Adrenal gland (tissue), 9 donors: ENCODE measurements at regions not wholly inside any gene's neighbourhood (a gene's known extent, or its start where the extent isn't known, plus 50 kb on each side); places are given as distances from the start of the nearest gene placed in this dataset.
A peak's percentile ranks its signal among the peaks of the same experiment; 100 is the strongest.

Source experiments
- DNase-seq, 7 donors: peaks; one replicate each; pipeline ENCODE4 v3.0.0-alpha.2; 2019 to 2020
- H3K27ac ChIP-seq, 5 donors: fragments of 200-600 bp; sonication (generic) in 4 of 5; 1 replicate in 3 of 5; 2 replicates in 2 of 5; pipeline versions ENCODE4 v1.5.1 to v1.8.0; 2016 to 2020; ENCODE audit warnings: mild to moderate bottlenecking in 1 of 5
- H3K27me3 ChIP-seq: fragments of 200-600 bp; 2 replicates; pipeline ENCODE4 v1.8.0; 2021
- H3K36me3 ChIP-seq, 2 donors: fragments of 200-600 bp; replicated peaks in 1 of 2; 1 replicate in 1 of 2; 2 replicates in 1 of 2; pipeline versions ENCODE4 v1.5.1 to v1.8.0; 2018 to 2022
- H3K4me1 ChIP-seq, 2 donors: fragments of 200-600 bp; replicated peaks in 1 of 2; 1 replicate in 1 of 2; 2 replicates in 1 of 2; pipeline versions ENCODE4 v1.5.1 to v1.8.0; 2018 to 2021
- H3K4me3 ChIP-seq, 4 donors: fragments of 200-600 bp; sonication (generic) in 3 of 4; one replicate each; pipeline ENCODE4 v1.5.1; 2016 to 2018
- H3K9me3 ChIP-seq, 3 donors: fragments of 200-600 bp; sonication (generic) in 1 of 3; replicated peaks in 1 of 3; 1 replicate in 2 of 3; 2 replicates in 1 of 3; pipeline versions ENCODE4 v1.5.1 to v1.8.0; 2016 to 2021
- CTCF ChIP-seq, 6 experiments: fragments of 450-650 bp in 4 of 6; fragments of 200-600 bp in 2 of 6; sonication (generic) in 1 of 6; IDR thresholded peaks; 1 replicate in 5 of 6; 2 replicates in 1 of 6; pipeline versions ENCODE4 v1.5.1 to v1.8.0; 2016 to 2021; ENCODE audit warnings: antibody characterized with exemption in 6 of 6, mild to moderate bottlenecking in 2 of 6, moderate library complexity in 1 of 6
- POLR2A ChIP-seq, 2 donors: fragments of 450-650 bp; IDR thresholded peaks; one replicate each; pipeline ENCODE4 v1.6.1; 2017; ENCODE audit warnings: antibody characterized with exemption in 2 of 2, mild to moderate bottlenecking in 2 of 2, moderate library complexity in 1 of 2
- WGBS, 4 donors: extraction: QIAGEN DNeasy Blood & Tissue Kit in 2 of 4; methylation state at CpG; one replicate each; pipeline versions ENCODE4 v1.1.5 to v1.1.7; 2013 to 2017; 5-methylcytosine and 5-hydroxymethylcytosine counted together
- intact Hi-C, 2 donors: fragments of 100-400 bp; cut with DNase I; formaldehyde crosslinking; loops; one replicate each; pipeline versions ENCODE4 v1.14.1 to v1.15.0; 2022 to 2023
- donor health status: healthy with polysubstance abuse.
- donor health status: Bipolar disorder and iron deficiency.
- donor health status: DM: yes; HTN: yes; CAD: no.
- donor health status: DM: no; HTN: no; CAD: no.
- donor health status: DM: no; HTN: no; CAD: no.

GRCh38 chrX:63922221-63922620, 137.2 kb upstream of the ARHGEF9 start:
- Histone ChIP-seq H3K4me1 (no peaks in the 10 kb centered on the region), H3K36me3 (no peaks in the 10 kb centered on the region), H3K27ac (no peak overlapping the region), H3K27me3 (peaks cover 4% of the 10 kb centered on the region), H3K4me3 (no peak overlapping the region), H3K9me3 (no peaks in the 10 kb centered on the region)
- intact Hi-C loops, result no loop called here
- 55 to 79% (median 70%) methylated on average over 2 of the region's 2 CpGs for WGBS, 4 donors
- TF ChIP-seq POLR2A (IDR thresholded peaks at IDR 0.05) (no peak), CTCF (IDR thresholded peaks at IDR 0.05) (no peak)
- DNase-seq, result no peak

- intact Hi-C loops, result no loop called here
- Histone ChIP-seq H3K36me3 (no peaks in the 10 kb centered on the region), H3K27me3 (peaks cover 4% of the 10 kb centered on the region), H3K9me3 (no peaks in the 10 kb centered on the region), H3K4me3 (no peak overlapping the region), H3K4me1 (no peaks in the 10 kb centered on the region), H3K27ac (no peak overlapping the region)
- TF ChIP-seq CTCF (IDR thresholded peaks at IDR 0.05) (no peak), POLR2A (IDR thresholded peaks at IDR 0.05) (no peak)
- DNase-seq, result no peak
- WGBS, 4 donors, result 57 to 75% (median 71%) methylated on average over 2 of the region's 2 CpGs
Measured at GRCh38 chrX:63920875-63921274, 135.9 kb upstream of the ARHGEF9 start.

GRCh38 chrX:63919081-63919480, 134.1 kb upstream of the ARHGEF9 start:
- peaks cover 0 to 2% (median 0%) of the 10 kb centered on the region in 3 donors for H3K9me3 ChIP-seq
- H3K4me1 ChIP-seq, result no peaks in the 10 kb centered on the region
- H3K4me3 ChIP-seq, result no peak overlapping the region
- intact Hi-C loops, result no loop called here
- no peaks in the 10 kb centered on the region for H3K36me3 ChIP-seq
- peaks cover 4% of the 10 kb centered on the region for H3K27me3 ChIP-seq
- TF ChIP-seq POLR2A (IDR thresholded peaks at IDR 0.05) (no peak), CTCF (IDR thresholded peaks at IDR 0.05) (no peak)
- no peak for DNase-seq
- H3K27ac ChIP-seq, result no peak overlapping the region

- H3K4me3 ChIP-seq, result no peak overlapping the region
- H3K27me3 ChIP-seq, result peaks cover 4% of the 10 kb centered on the region
- no peak for TF ChIP-seq CTCF (IDR thresholded peaks at IDR 0.05)
- TF ChIP-seq POLR2A (IDR thresholded peaks at IDR 0.05), result no peak
- H3K27ac ChIP-seq, result no peak overlapping the region
- H3K4me1 ChIP-seq, result no peaks in the 10 kb centered on the region
- H3K9me3 ChIP-seq, result peaks cover 0 to 6% (median 0%) of the 10 kb centered on the region in 3 donors
- WGBS, 4 donors, result 0 to 71% (median 30%) methylated on average over 1 of the region's 1 CpG
- intact Hi-C loops, result no loop called here
- DNase-seq, result peak in 1 of 7 donors; percentile 0
- H3K36me3 ChIP-seq, result no peaks in the 10 kb centered on the region
Measured at GRCh38 chrX:63918611-63919010, 133.6 kb upstream of the ARHGEF9 start.
